Keratinocyte (primary cell): ENCODE measurements at regions not wholly inside any gene's neighbourhood (a gene's known extent, or its start where the extent isn't known, plus 50 kb on each side); places are given as distances from the start of the nearest gene placed in this dataset.

Experiments
- DNase-seq: peaks from one replicate; pipeline ENCODE4 v3.0.0-alpha.2; 2011; ENCODE audit warnings: low read depth, missing footprints, low spot score
- FAIRE-seq: peaks from 2 replicates; lab custom pipeline; 2011; peaks lifted over from hg19 to GRCh38; lab: Jason Lieb, UNC
- H2AFZ ChIP-seq: 2 replicates; pipeline ENCODE4 v1.6.0; 2012; ENCODE audit warnings: low read length, control low read depth, inconsistent platforms; ENCODE audit not compliant: control insufficient read depth
- H3K27ac ChIP-seq: 2 replicates; pipeline ENCODE4 v1.5.1; 2011; ENCODE audit warnings: low read length; ENCODE audit not compliant: control insufficient read depth, insufficient read depth
- H3K27me3 ChIP-seq: 3 replicates; pipeline ENCODE4 v1.6.0; 2011; ENCODE audit warnings: low read length; ENCODE audit not compliant: control insufficient read depth, insufficient read depth; ENCODE audit errors: extremely low read depth
- H3K36me3 ChIP-seq, 2 experiments: 2 replicates in 1 of 2; 3 replicates in 1 of 2; pipeline ENCODE4 v1.5.1; 2011; ENCODE audit warnings: low read length in 2 of 2, mild to moderate bottlenecking in 1 of 2; ENCODE audit not compliant: control insufficient read depth in 2 of 2, insufficient read depth in 2 of 2; ENCODE audit errors: extremely low read depth in 1 of 2
- H3K4me1 ChIP-seq: 3 replicates; pipeline ENCODE4 v1.5.1; 2011; ENCODE audit warnings: low read length; ENCODE audit not compliant: control insufficient read depth, insufficient read depth; ENCODE audit errors: extremely low read depth
- H3K4me2 ChIP-seq: 3 replicates; pipeline ENCODE4 v1.6.0; 2011; ENCODE audit warnings: low read depth, low read length; ENCODE audit not compliant: control insufficient read depth, insufficient read depth; ENCODE audit errors: extremely low read depth
- H3K4me3 ChIP-seq, 3 experiments: fragments of 200-600 bp in 1 of 3; sonication (generic) in 1 of 3; 2 replicates in 2 of 3; 3 replicates in 1 of 3; pipeline ENCODE4 v1.5.1; 2011 to 2016; ENCODE audit warnings: low read length in 3 of 3, mild to moderate bottlenecking in 3 of 3, control low read depth in 2 of 3, inconsistent platforms in 1 of 3, low read depth in 1 of 3, mixed read lengths in 1 of 3, mixed run types in 1 of 3, moderate library complexity in 1 of 3; ENCODE audit not compliant: control insufficient read depth in 2 of 3, insufficient read depth in 2 of 3; ENCODE audit errors: extremely low read depth in 1 of 3
- H3K79me2 ChIP-seq: 2 replicates; pipeline ENCODE4 v1.6.0; 2012; ENCODE audit warnings: low read length; ENCODE audit not compliant: control insufficient read depth, insufficient read depth
- H3K9ac ChIP-seq: 3 replicates; pipeline ENCODE4 v1.6.0; 2011; ENCODE audit warnings: low read length; ENCODE audit not compliant: control insufficient read depth, insufficient read depth; ENCODE audit errors: extremely low read depth
- H3K9me1 ChIP-seq: 3 replicates; pipeline ENCODE4 v1.6.0; 2011; ENCODE audit warnings: low read length; ENCODE audit not compliant: control insufficient read depth, insufficient read depth; ENCODE audit errors: extremely low read depth
- H3K9me3 ChIP-seq: 2 replicates; pipeline ENCODE4 v1.5.1; 2012; ENCODE audit warnings: low read depth, low read length; ENCODE audit not compliant: control insufficient read depth
- H4K20me1 ChIP-seq: 3 replicates; pipeline ENCODE4 v1.6.0; 2011; ENCODE audit warnings: low read length; ENCODE audit not compliant: control insufficient read depth, insufficient read depth; ENCODE audit errors: extremely low read depth
- EZH2 ChIP-seq: IDR thresholded peaks from one replicate; pipeline ENCODE4 v1.6.1; 2012; ENCODE audit warnings: inconsistent platforms, mild to moderate bottlenecking, low read length, moderate library complexity
- dilution Hi-C: fragments of 300-500 bp; cut with MboI; formaldehyde crosslinking; loops from one replicate; pipeline ENCODE4 v1.7.0; 2020; ENCODE audit warnings: low sequenced_read_pairs; ENCODE audit not compliant: extremely low pct_ligation_motif_present
- TF ChIP-seq, protein P1 (sequence below), 3 experiments: IDR thresholded peaks in 1 of 3; conservative IDR thresholded peaks in 1 of 3; optimal IDR thresholded peaks in 1 of 3; 2 replicates in 2 of 3; 3 replicates in 1 of 3; pipeline versions ENCODE3 to v1.5.1; 2011; ENCODE audit warnings: low read length in 3 of 3, mild to moderate bottlenecking in 3 of 3, moderate library complexity in 2 of 3, control low read depth in 1 of 3, inconsistent platforms in 1 of 3; ENCODE audit not compliant: insufficient read depth in 2 of 3; ENCODE audit errors: extremely low read depth in 1 of 3

DNA sequence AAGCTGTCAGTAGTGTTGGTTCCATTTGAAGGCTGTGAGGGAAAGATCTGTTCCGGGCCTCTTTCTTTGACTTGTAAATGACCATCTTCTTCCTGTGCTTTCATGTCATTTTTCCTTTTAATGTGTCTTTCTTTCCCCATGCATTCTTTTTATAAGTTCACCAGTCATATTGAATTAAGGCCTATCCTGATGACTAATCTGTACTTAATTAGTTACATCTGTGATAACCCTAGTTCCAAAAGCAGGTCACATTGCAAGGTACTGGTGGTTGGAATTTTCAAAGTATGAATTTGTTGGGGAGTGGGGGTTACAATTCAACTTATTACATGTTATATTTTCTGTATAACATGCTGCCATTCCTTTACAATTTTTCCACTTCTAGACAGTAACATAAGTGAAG lies 1642.1 kb upstream of the FLRT2 start:
- H3K27me3 ChIP-seq, result no peaks in the 10 kb centered on the region
- dilution Hi-C loops, result no loop called here
- no peaks in the 10 kb centered on the region for H3K9me1 ChIP-seq
- no peaks in the 10 kb centered on the region for H4K20me1 ChIP-seq
- H3K4me3 ChIP-seq, result no peak overlapping the region
- TF ChIP-seq, protein P1, sequence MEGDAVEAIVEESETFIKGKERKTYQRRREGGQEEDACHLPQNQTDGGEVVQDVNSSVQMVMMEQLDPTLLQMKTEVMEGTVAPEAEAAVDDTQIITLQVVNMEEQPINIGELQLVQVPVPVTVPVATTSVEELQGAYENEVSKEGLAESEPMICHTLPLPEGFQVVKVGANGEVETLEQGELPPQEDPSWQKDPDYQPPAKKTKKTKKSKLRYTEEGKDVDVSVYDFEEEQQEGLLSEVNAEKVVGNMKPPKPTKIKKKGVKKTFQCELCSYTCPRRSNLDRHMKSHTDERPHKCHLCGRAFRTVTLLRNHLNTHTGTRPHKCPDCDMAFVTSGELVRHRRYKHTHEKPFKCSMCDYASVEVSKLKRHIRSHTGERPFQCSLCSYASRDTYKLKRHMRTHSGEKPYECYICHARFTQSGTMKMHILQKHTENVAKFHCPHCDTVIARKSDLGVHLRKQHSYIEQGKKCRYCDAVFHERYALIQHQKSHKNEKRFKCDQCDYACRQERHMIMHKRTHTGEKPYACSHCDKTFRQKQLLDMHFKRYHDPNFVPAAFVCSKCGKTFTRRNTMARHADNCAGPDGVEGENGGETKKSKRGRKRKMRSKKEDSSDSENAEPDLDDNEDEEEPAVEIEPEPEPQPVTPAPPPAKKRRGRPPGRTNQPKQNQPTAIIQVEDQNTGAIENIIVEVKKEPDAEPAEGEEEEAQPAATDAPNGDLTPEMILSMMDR (optimal IDR thresholded peaks at IDR 0.05 in 1 of 3, IDR thresholded peaks at IDR 0.05 in 1 of 3, conservative IDR thresholded peaks at IDR 0.05 in 1 of 3; ENCODE audit: extremely low read depth in 1 of 3, insufficient read depth in 2 of 3, low read length in 3 of 3), result no peak
- TF ChIP-seq EZH2, result no peak
- no peak overlapping the region for H3K9ac ChIP-seq
- no peak overlapping the region for H2AFZ ChIP-seq
- H3K9me3 ChIP-seq, result no peaks in the 10 kb centered on the region
- no peak overlapping the region for H3K27ac ChIP-seq
- H3K79me2 ChIP-seq, result no peaks in the 10 kb centered on the region
- H3K4me2 ChIP-seq, result no peak overlapping the region
- DNase-seq (no peak), FAIRE-seq (no peak)
- no peaks in the 10 kb centered on the region for H3K4me1 ChIP-seq
- no peaks in the 10 kb centered on the region for H3K36me3 ChIP-seq

DNA sequence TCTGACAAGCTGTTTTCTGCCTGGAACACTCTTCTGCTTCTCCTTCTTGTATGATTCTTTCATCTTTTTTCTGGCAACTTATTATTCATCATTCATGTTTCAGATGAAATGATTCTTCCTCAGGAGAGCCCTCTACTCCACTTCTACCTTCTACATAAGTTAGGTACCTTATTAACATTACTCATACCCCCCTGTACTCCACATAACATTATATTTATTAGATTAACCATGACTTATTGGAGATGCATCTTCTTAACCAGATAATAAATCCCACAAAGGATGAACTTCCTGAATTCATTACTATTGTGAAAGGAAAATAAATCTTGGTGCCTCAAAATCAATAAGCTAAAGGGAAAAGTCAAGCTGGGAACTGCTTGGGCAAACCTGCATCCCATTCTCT lies 1636.5 kb upstream of the FLRT2 start:
- H3K9me3 ChIP-seq, result no peaks in the 10 kb centered on the region
- no peaks in the 10 kb centered on the region for H3K4me1 ChIP-seq
- H3K4me3 ChIP-seq, result no peak overlapping the region
- H2AFZ ChIP-seq, result no peak overlapping the region
- no peaks in the 10 kb centered on the region for H4K20me1 ChIP-seq
- H3K79me2 ChIP-seq, result no peaks in the 10 kb centered on the region
- no peak for DNase-seq
- no peaks in the 10 kb centered on the region for H3K36me3 ChIP-seq
- TF ChIP-seq, protein P1 (optimal IDR thresholded peaks at IDR 0.05 in 1 of 3, IDR thresholded peaks at IDR 0.05 in 1 of 3, conservative IDR thresholded peaks at IDR 0.05 in 1 of 3; ENCODE audit: extremely low read depth in 1 of 3, insufficient read depth in 2 of 3, low read length in 3 of 3), result no peak
- no peak overlapping the region for H3K4me2 ChIP-seq
- no peaks in the 10 kb centered on the region for H3K9me1 ChIP-seq
- dilution Hi-C loops, result no loop called here
- FAIRE-seq, result no peak
- no peaks in the 10 kb centered on the region for H3K27me3 ChIP-seq
- no peak overlapping the region for H3K27ac ChIP-seq
- H3K9ac ChIP-seq, result no peak overlapping the region
